ENCODE measurements at regions not wholly inside any gene's neighbourhood (a gene's known extent, or its start where the extent isn't known, plus 50 kb on each side); places are given as distances from the start of the nearest gene placed in this dataset.

- DNase-seq (ENCODE audit: low read depth, low spot score): no peak
- Histone ChIP-seq H2AFZ (ENCODE audit: control insufficient read depth, low read length) (no peak overlapping the region), H3K9ac (ENCODE audit: control insufficient read depth, extremely low read depth, insufficient read depth, low read length) (no peak overlapping the region), H3K4me2 (ENCODE audit: control insufficient read depth, extremely low read depth, insufficient read depth, low read depth, low read length) (no peak overlapping the region), H3K27ac (ENCODE audit: control insufficient read depth, insufficient read depth, low read length) (no peak overlapping the region), H3K4me3 (ENCODE audit: control insufficient read depth in 2 of 3, extremely low read depth in 1 of 3, insufficient read depth in 2 of 3, low read depth in 1 of 3, low read length in 3 of 3) (no peak overlapping the region), H3K27me3 (ENCODE audit: control insufficient read depth, extremely low read depth, insufficient read depth, low read length) (no peaks in the 10 kb centered on the region), H3K9me1 (ENCODE audit: control insufficient read depth, extremely low read depth, insufficient read depth, low read length) (no peaks in the 10 kb centered on the region), H3K79me2 (ENCODE audit: control insufficient read depth, insufficient read depth, low read length) (no peaks in the 10 kb centered on the region), H3K9me3 (ENCODE audit: control insufficient read depth, low read depth, low read length) (no peaks in the 10 kb centered on the region), H3K36me3 (ENCODE audit: control insufficient read depth in 2 of 2, extremely low read depth in 1 of 2, insufficient read depth in 2 of 2, low read length in 2 of 2) (no peaks in the 10 kb centered on the region), H3K4me1 (ENCODE audit: control insufficient read depth, extremely low read depth, insufficient read depth, low read length) (no peaks in the 10 kb centered on the region), H4K20me1 (ENCODE audit: control insufficient read depth, extremely low read depth, insufficient read depth, low read length) (no peaks in the 10 kb centered on the region)
- TF ChIP-seq EZH2 (IDR thresholded peaks at IDR 0.05; ENCODE audit: low read length) (no peak), CTCF (optimal IDR thresholded peaks at IDR 0.05 in 1 of 3, IDR thresholded peaks at IDR 0.05 in 1 of 3, conservative IDR thresholded peaks at IDR 0.05 in 1 of 3; ENCODE audit: extremely low read depth in 1 of 3, insufficient read depth in 2 of 3, low read length in 3 of 3) (no peak)
- dilution Hi-C loops (cut with MboI; ENCODE audit: extremely low pct_ligation_motif_present, low sequenced_read_pairs): no loop called here
- FAIRE-seq: no peak
These were observed 155.2 kb upstream of the PIK3R1 start for GRCh38 chr5:68060382-68060781.

GRCh38 chr5:68057191-68057590 is 158.4 kb upstream of the PIK3R1 start:
- dilution Hi-C loops (cut with MboI; ENCODE audit: extremely low pct_ligation_motif_present, low sequenced_read_pairs): no loop called here
- H3K79me2 ChIP-seq (ENCODE audit: control insufficient read depth, insufficient read depth, low read length): no peaks in the 10 kb centered on the region
- no peak overlapping the region for H3K27ac ChIP-seq (ENCODE audit: control insufficient read depth, insufficient read depth, low read length)
- H3K9me1 ChIP-seq (ENCODE audit: control insufficient read depth, extremely low read depth, insufficient read depth, low read length): no peaks in the 10 kb centered on the region
- H3K4me1 ChIP-seq (ENCODE audit: control insufficient read depth, extremely low read depth, insufficient read depth, low read length): peaks cover 3% of the 10 kb centered on the region
- no peak overlapping the region for H3K4me3 ChIP-seq (ENCODE audit: control insufficient read depth in 2 of 3, extremely low read depth in 1 of 3, insufficient read depth in 2 of 3, low read depth in 1 of 3, low read length in 3 of 3)
- TF ChIP-seq EZH2 (IDR thresholded peaks at IDR 0.05; ENCODE audit: low read length) (no peak), CTCF (optimal IDR thresholded peaks at IDR 0.05 in 1 of 3, IDR thresholded peaks at IDR 0.05 in 1 of 3, conservative IDR thresholded peaks at IDR 0.05 in 1 of 3; ENCODE audit: extremely low read depth in 1 of 3, insufficient read depth in 2 of 3, low read length in 3 of 3) (no peak)
- no peak overlapping the region for H3K9ac ChIP-seq (ENCODE audit: control insufficient read depth, extremely low read depth, insufficient read depth, low read length)
- no peaks in the 10 kb centered on the region for H4K20me1 ChIP-seq (ENCODE audit: control insufficient read depth, extremely low read depth, insufficient read depth, low read length)
- no peaks in the 10 kb centered on the region for H3K9me3 ChIP-seq (ENCODE audit: control insufficient read depth, low read depth, low read length)
- no peaks in the 10 kb centered on the region for H3K36me3 ChIP-seq (ENCODE audit: control insufficient read depth in 2 of 2, extremely low read depth in 1 of 2, insufficient read depth in 2 of 2, low read length in 2 of 2)
- no peak for FAIRE-seq
- H3K4me2 ChIP-seq (ENCODE audit: control insufficient read depth, extremely low read depth, insufficient read depth, low read depth, low read length): no peak overlapping the region
- H3K27me3 ChIP-seq (ENCODE audit: control insufficient read depth, extremely low read depth, insufficient read depth, low read length): no peaks in the 10 kb centered on the region
- H2AFZ ChIP-seq (ENCODE audit: control insufficient read depth, low read length): no peak overlapping the region
- DNase-seq (ENCODE audit: low read depth, low spot score): no peak
